ENCODE measurements at regions not wholly inside any gene's neighbourhood (a gene's known extent, or its start where the extent isn't known, plus 50 kb on each side); places are given as distances from the start of the nearest gene placed in this dataset.

DNA sequence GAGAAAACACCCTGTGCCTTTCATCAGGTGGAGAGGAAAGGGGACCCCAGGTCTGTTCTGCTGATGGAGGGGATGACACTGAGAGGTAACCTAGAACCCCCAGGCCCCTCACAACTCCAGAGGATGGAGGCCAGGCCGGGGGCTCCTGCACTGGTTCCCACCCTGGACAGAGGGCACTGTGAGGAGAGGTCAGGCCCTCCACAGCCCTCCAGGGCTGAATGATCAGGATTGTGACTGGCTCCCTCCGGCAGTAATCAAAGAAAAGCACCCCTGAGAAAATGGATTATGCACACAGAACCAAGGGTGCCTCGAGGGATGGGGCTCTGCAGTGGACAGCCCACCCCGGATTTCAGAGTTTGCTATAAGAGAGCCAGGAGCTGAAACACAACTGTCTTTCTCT is 502.8 kb downstream of the TCERG1L start:
- H3K27me3 Mint-ChIP-seq, result no peaks in the 10 kb centered on the region
- H3K4me3 Mint-ChIP-seq, result no peak overlapping the region
- no peaks in the 10 kb centered on the region for H3K36me3 Mint-ChIP-seq (ENCODE audit: low read depth)
- no peak overlapping the region for H3K27ac Mint-ChIP-seq
- no peaks in the 10 kb centered on the region for H3K9me3 Mint-ChIP-seq
- intact Hi-C loops (cut with micrococcal nuclease), result no loop called here
- no peaks in the 10 kb centered on the region for H3K4me1 Mint-ChIP-seq (ENCODE audit: low read depth)

DNA sequence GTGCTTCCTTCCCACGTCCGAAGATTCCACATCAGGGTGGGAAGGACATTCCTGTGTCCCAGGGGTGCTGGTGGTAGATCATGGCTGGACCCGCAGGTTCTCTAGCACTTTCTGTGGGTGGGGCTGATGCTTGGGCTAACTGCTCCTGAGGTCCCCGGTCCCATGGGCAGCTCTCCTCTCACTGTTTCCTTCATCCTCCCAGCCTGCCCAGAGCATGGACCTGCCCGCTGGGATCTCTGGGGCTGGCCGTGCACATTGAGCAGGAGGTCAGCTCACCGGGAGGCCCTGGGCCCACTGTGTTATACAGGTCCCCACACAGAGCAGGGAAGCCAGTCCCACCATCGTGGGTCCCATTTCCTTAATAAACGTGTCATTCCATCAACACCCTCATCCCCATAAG is 502.3 kb downstream of the TCERG1L start:
- Mint-ChIP-seq H3K36me3 (ENCODE audit: low read depth) (no peaks in the 10 kb centered on the region), H3K4me1 (ENCODE audit: low read depth) (no peaks in the 10 kb centered on the region), H3K9me3 (no peaks in the 10 kb centered on the region), H3K4me3 (no peak overlapping the region), H3K27ac (no peak overlapping the region), H3K27me3 (no peaks in the 10 kb centered on the region)
- intact Hi-C loops (cut with micrococcal nuclease), result no loop called here

- intact Hi-C loops (cut with micrococcal nuclease), result no loop called here
- Mint-ChIP-seq H3K36me3 (ENCODE audit: low read depth) (no peaks in the 10 kb centered on the region), H3K27ac (no peak overlapping the region), H3K9me3 (no peaks in the 10 kb centered on the region), H3K4me1 (ENCODE audit: low read depth) (no peaks in the 10 kb centered on the region), H3K4me3 (no peak overlapping the region), H3K27me3 (no peaks in the 10 kb centered on the region)
These were observed 501.6 kb downstream of the TCERG1L start for GRCh38 chr10:130809761-130810515.

GRCh38 chr10:130810856-130811255 is 500.7 kb downstream of the TCERG1L start:
- intact Hi-C loops (cut with micrococcal nuclease), result no loop called here
- Mint-ChIP-seq H3K4me3 (no peak overlapping the region), H3K27me3 (no peaks in the 10 kb centered on the region), H3K27ac (no peak overlapping the region), H3K9me3 (no peaks in the 10 kb centered on the region), H3K4me1 (ENCODE audit: low read depth) (no peaks in the 10 kb centered on the region), H3K36me3 (ENCODE audit: low read depth) (no peaks in the 10 kb centered on the region)

DNA sequence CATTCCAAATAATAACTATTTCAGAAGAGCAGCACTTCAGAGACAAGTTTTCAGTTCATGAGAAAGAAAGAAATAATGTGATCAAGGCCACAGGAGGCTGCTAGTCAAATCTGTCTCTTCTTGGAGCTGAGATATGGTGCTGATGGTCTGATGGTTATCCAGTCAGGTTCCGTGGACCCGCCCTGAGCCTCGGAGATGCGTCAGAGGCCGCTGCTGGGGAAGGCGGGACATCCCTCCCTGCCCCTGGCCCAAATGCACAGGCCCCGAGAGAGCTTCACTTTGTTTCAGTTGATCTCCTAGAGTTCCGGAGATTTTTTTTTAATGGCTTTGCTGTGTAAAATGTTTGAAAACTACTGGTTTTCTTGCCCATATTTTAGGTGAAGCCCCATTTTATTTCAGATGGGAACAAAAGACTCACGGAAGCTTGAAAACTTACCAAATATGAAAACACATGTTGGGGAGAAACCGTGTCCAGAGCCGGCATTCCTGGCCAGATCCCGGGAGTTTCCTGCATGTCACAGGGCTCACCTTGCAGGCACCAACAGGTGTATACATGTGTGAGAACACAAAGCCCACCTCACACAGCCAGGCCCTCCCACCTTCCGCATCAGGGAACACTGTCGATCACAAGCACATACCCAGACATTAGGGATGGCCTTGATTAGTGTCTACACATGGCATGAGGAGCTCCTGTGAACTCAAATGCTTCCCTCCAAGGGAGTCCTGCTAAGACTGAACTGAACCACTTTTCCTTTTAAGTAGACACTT is 499.0 kb downstream of the TCERG1L start:
- Mint-ChIP-seq H3K36me3 (ENCODE audit: low read depth) (no peaks in the 10 kb centered on the region), H3K4me3 (no peak overlapping the region), H3K27ac (no peak overlapping the region), H3K9me3 (peaks cover 9% of the 10 kb centered on the region), H3K27me3 (no peaks in the 10 kb centered on the region), H3K4me1 (ENCODE audit: low read depth) (no peaks in the 10 kb centered on the region)
- intact Hi-C loops (cut with micrococcal nuclease), result no loop called here

GRCh38 chr10:130814610-130815009 is 496.9 kb downstream of the TCERG1L start:
- Mint-ChIP-seq H3K27ac (no peak overlapping the region), H3K27me3 (no peaks in the 10 kb centered on the region), H3K4me1 (ENCODE audit: low read depth) (no peaks in the 10 kb centered on the region), H3K36me3 (ENCODE audit: low read depth) (no peaks in the 10 kb centered on the region), H3K9me3 (peaks cover 26% of the 10 kb centered on the region), H3K4me3 (no peak overlapping the region)
- intact Hi-C loops (cut with micrococcal nuclease), result no loop called here

DNA sequence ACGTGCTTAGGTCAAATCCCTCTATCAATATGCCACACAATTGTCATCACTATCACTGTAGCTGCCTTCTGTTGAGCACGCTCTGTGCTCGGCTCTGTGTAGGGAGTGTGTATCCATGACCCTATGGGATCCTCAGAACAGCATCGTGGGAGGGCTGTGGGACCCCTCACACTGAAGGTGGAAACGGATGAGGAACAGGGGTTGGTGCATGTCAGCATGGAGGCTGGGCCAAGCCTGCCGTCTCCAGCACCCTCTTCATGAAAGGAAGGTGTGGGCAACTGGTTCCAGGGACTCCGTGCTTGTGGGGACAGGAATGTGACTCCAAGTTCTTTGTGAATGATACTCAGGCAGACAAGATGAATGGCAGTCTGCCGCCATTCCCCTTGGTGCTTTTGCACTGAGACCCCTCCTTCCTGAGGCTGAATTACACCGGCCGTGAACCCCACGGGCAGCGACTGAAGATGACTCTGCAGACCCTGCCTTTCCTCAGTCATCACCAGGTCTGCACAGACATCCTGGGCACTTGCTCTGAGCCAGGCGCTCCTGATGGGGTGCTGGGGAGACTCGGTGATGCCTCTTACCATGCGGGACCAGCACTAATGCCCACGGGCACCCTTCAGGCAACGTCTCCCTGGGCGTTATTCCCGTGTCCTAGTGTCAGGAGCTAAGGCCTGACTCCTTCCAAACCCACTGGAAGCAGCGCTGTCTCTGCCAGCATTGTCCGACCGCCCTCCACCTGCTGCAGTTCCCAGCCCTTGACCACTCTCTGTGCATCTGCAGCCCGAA is 495.2 kb downstream of the TCERG1L start:
- intact Hi-C loops (cut with micrococcal nuclease), result no loop called here
- Mint-ChIP-seq H3K4me1 (ENCODE audit: low read depth) (no peaks in the 10 kb centered on the region), H3K36me3 (ENCODE audit: low read depth) (no peaks in the 10 kb centered on the region), H3K27ac (no peak overlapping the region), H3K4me3 (no peak overlapping the region), H3K27me3 (no peaks in the 10 kb centered on the region), H3K9me3 (peaks cover 26% of the 10 kb centered on the region)

DNA sequence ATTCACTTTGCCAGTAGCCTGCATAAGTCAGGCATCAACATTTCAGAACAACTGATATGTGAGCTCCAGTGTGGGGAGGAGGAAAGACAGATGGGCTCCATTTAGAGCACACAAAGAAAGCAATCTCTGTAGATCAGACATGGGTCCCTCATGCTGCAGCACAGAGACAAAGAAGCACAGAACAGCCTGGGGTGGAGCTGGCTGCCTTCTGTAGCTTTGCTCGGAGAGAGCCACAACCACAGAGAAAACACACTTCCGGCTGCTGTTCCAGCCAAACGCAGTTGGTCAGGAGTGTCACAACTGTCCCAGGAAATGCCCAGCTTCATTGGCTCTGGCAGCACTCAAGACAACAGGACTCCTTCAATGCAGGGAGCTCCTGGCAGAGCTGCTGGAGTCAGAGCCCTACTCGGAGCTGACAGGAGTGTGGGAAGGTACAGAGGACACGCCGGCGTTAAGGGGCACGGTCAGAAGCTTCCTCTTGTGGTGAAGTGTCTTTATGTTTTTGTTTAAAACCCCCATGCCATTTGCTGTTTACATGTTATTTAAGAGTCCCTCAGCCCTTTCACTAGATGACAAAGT is 494.4 kb downstream of the TCERG1L start:
- Mint-ChIP-seq H3K4me3 (no peak overlapping the region), H3K4me1 (ENCODE audit: low read depth) (no peaks in the 10 kb centered on the region), H3K27me3 (no peaks in the 10 kb centered on the region), H3K27ac (no peak overlapping the region), H3K36me3 (ENCODE audit: low read depth) (no peaks in the 10 kb centered on the region), H3K9me3 (peaks cover 26% of the 10 kb centered on the region)
- intact Hi-C loops (cut with micrococcal nuclease), result no loop called here

GRCh38 chr10:130817674-130818073 is 493.8 kb downstream of the TCERG1L start:
- Mint-ChIP-seq H3K27me3 (no peaks in the 10 kb centered on the region), H3K36me3 (ENCODE audit: low read depth) (no peaks in the 10 kb centered on the region), H3K27ac (no peak overlapping the region), H3K4me3 (no peak overlapping the region), H3K9me3 (peaks cover 26% of the 10 kb centered on the region), H3K4me1 (ENCODE audit: low read depth) (no peaks in the 10 kb centered on the region)
- intact Hi-C loops (cut with micrococcal nuclease), result no loop called here

DNA sequence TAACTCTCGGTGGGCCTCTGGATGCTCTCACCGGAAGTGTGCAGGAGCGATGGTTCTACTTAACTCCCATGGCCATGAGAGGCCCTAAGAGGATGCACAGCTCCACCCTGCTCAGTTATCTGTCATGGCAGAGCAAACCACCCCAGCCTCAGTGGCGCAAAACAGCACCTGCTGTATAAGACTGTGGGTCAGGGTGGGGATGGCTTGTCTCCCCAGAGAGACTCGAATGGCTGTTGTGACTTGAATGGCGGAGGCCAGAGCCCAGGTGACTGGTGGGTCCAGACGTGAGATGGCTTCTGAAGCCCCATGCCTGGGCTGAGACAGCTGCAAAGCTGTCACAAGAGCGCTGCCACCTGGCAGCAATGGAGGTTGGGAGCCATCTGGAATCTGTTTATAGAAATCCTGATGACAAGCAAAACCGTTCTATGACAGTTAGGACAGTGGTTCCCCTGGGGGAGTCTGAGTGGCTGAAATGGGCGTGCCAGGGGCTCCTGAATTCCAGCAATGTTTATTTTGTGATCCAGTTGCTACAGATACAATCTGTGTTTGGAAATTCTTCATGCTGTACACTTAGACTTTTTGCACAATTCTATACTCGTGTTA is 490.5 kb downstream of the TCERG1L start:
- intact Hi-C loops (cut with micrococcal nuclease), result no loop called here
- no peak overlapping the region for H3K4me3 Mint-ChIP-seq
- no peaks in the 10 kb centered on the region for H3K4me1 Mint-ChIP-seq (ENCODE audit: low read depth)
- H3K27ac Mint-ChIP-seq, result no peak overlapping the region
- H3K9me3 Mint-ChIP-seq, result peaks cover 51% of the 10 kb centered on the region
- H3K27me3 Mint-ChIP-seq, result no peaks in the 10 kb centered on the region
- no peaks in the 10 kb centered on the region for H3K36me3 Mint-ChIP-seq (ENCODE audit: low read depth)

DNA sequence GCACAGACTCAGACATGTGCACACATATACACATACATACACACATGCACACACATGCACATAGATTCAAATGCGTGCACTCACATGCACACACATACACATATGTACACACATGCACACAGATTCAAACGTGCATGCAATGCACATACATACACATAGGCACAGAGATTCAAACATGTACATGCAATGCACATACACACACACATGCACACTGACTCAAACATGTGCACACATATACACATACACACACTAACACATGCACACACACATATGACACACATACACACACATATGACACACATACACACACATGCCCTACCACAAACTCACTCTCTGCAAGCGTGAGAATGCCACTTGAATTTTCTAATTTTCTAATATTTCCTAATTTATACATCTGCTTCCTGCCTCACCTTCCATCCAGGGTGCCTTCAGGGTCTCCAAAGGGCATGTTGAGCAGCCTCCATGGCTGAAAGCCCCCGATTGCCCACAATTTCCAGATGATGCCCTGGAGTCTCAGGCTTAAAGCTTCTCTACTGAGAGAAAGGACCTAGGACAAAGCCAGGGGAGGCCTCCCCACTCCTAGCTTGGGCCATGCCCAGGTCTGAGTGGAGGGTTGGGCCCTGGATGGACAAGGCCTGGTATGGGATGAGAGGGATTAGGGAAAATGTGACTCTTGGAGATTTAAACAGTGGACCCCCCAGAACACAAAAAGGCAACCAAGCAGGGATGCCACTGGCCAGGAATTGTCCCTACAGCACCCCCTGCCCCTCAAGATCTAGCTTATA is 487.1 kb downstream of the TCERG1L start:
- H3K4me3 Mint-ChIP-seq, result no peak overlapping the region
- intact Hi-C loops (cut with micrococcal nuclease), result no loop called here
- no peak overlapping the region for H3K27ac Mint-ChIP-seq
- no peaks in the 10 kb centered on the region for H3K27me3 Mint-ChIP-seq
- peaks cover 42% of the 10 kb centered on the region for H3K9me3 Mint-ChIP-seq
- no peaks in the 10 kb centered on the region for H3K36me3 Mint-ChIP-seq (ENCODE audit: low read depth)
- no peaks in the 10 kb centered on the region for H3K4me1 Mint-ChIP-seq (ENCODE audit: low read depth)

GRCh38 chr10:130833596-130833995 is 477.9 kb downstream of the TCERG1L start:
- intact Hi-C loops (cut with micrococcal nuclease), result no loop called here
- Mint-ChIP-seq H3K27me3 (no peaks in the 10 kb centered on the region), H3K9me3 (peaks cover 7% of the 10 kb centered on the region), H3K4me1 (ENCODE audit: low read depth) (no peaks in the 10 kb centered on the region), H3K36me3 (ENCODE audit: low read depth) (no peaks in the 10 kb centered on the region), H3K27ac (no peak overlapping the region), H3K4me3 (no peak overlapping the region)

GRCh38 chr10:130834170-130834569 is 477.4 kb downstream of the TCERG1L start:
- Mint-ChIP-seq H3K27me3 (no peaks in the 10 kb centered on the region), H3K4me1 (ENCODE audit: low read depth) (no peaks in the 10 kb centered on the region), H3K27ac (no peak overlapping the region), H3K9me3 (peaks cover 1% of the 10 kb centered on the region), H3K4me3 (no peak overlapping the region), H3K36me3 (ENCODE audit: low read depth) (no peaks in the 10 kb centered on the region)
- intact Hi-C loops (cut with micrococcal nuclease), result no loop called here

All from dendritic cell treated with granulocyte-macrophage colony-stimulating factor and Interleukin-4, amounts not matched to agents 40 ng/mL and 50 ng/mL, for 4 days (primary cell).